ENCODE measurements at regions not wholly inside any gene's neighbourhood (a gene's known extent, or its start where the extent isn't known, plus 50 kb on each side); places are given as distances from the start of the nearest gene placed in this dataset.

GRCh38 chr1:221801773-221802516 is 60.1 kb upstream of the DUSP10 start:
- ATAC-seq (ENCODE audit: low FRiP score) (no peak), DNase-seq (ENCODE audit: low spot score) (no peak)
- no peak for TF ChIP-seq CTCF (IDR thresholded peaks at IDR 0.05)

GRCh38 chr1:221801251-221801661 is 59.4 kb upstream of the DUSP10 start:
- TF ChIP-seq CTCF (IDR thresholded peaks at IDR 0.05) = no peak
- DNase-seq (ENCODE audit: low spot score) (no peak), ATAC-seq (ENCODE audit: low FRiP score) (no peak)

- ATAC-seq (ENCODE audit: low FRiP score) (no peak), DNase-seq (ENCODE audit: low spot score) (no peak)
- TF ChIP-seq CTCF (IDR thresholded peaks at IDR 0.05) = no peak
Measured at GRCh38 chr1:221800831-221801230, 58.9 kb upstream of the DUSP10 start.

- no peak for DNase-seq (ENCODE audit: low spot score)
- no peak for TF ChIP-seq CTCF (IDR thresholded peaks at IDR 0.05)
- ATAC-seq (ENCODE audit: low FRiP score) = no peak
Measured at GRCh38 chr1:221797506-221797905, 55.6 kb upstream of the DUSP10 start.

GRCh38 chr1:221796700-221797099 is 54.8 kb upstream of the DUSP10 start:
- DNase-seq (ENCODE audit: low spot score) (no peak), ATAC-seq (ENCODE audit: low FRiP score) (no peak)
- no peak for TF ChIP-seq CTCF (IDR thresholded peaks at IDR 0.05)

GRCh38 chr1:221795380-221795779 is 53.5 kb upstream of the DUSP10 start:
- no peak for TF ChIP-seq CTCF (IDR thresholded peaks at IDR 0.05)
- ATAC-seq (ENCODE audit: low FRiP score) = no peak

GRCh38 chr1:221794935-221795334 is 53.0 kb upstream of the DUSP10 start:
- no peak for TF ChIP-seq CTCF (IDR thresholded peaks at IDR 0.05)
- no peak for DNase-seq (ENCODE audit: low spot score)
- ATAC-seq (ENCODE audit: low FRiP score) = no peak

More at GRCh38 chr1:221795380-221795779, 53.5 kb upstream of the DUSP10 start:
- DNase-seq (ENCODE audit: low spot score) = no peak

Measured in omental fat pad (tissue), 3 donors.